HG03460 (cell line): ENCODE measurements at regions not wholly inside any gene's neighbourhood (a gene's known extent, or its start where the extent isn't known, plus 50 kb on each side); places are given as distances from the start of the nearest gene placed in this dataset.

Source experiments
- ATAC-seq: cut with Tn5 transposase; IDR thresholded peaks from one replicate; pipeline ENCODE4 v1.9.1; 2021; ENCODE audit not compliant: unreplicated experiment

GRCh38 chr3:76754247-76754646 lies 285.7 kb upstream of the ROBO2 start:
- no peak for ATAC-seq

- ATAC-seq: no peak
Measured at GRCh38 chr3:76756577-76756976, 283.3 kb upstream of the ROBO2 start.

GRCh38 chr3:76760336-76760735 lies 279.6 kb upstream of the ROBO2 start:
- no peak for ATAC-seq

- no peak for ATAC-seq
Measured at GRCh38 chr3:76765511-76765910, 274.4 kb upstream of the ROBO2 start.

- no peak for ATAC-seq
Measured at GRCh38 chr3:76768912-76769311, 271.0 kb upstream of the ROBO2 start.

GRCh38 chr3:76776927-76777326 lies 263.0 kb upstream of the ROBO2 start:
- ATAC-seq: no peak

GRCh38 chr3:76788206-76788605 lies 251.7 kb upstream of the ROBO2 start:
- no peak for ATAC-seq

GRCh38 chr3:76789237-76789636 lies 250.7 kb upstream of the ROBO2 start:
- no peak for ATAC-seq

GRCh38 chr3:76811418-76811817 lies 228.5 kb upstream of the ROBO2 start:
- ATAC-seq: no peak

- no peak for ATAC-seq
Measured at GRCh38 chr3:76812649-76813242, 227.2 kb upstream of the ROBO2 start.

GRCh38 chr3:76815561-76815960 lies 224.3 kb upstream of the ROBO2 start:
- no peak for ATAC-seq

- ATAC-seq: no peak
Measured at GRCh38 chr3:76820481-76820880, 219.4 kb upstream of the ROBO2 start.

GRCh38 chr3:76824658-76825240 lies 215.2 kb upstream of the ROBO2 start:
- ATAC-seq: no peak

- no peak for ATAC-seq
Measured at GRCh38 chr3:76826861-76827260, 213.0 kb upstream of the ROBO2 start.

- no peak for ATAC-seq
Measured at GRCh38 chr3:76827701-76828226, 212.1 kb upstream of the ROBO2 start.

- no peak for ATAC-seq
Measured at GRCh38 chr3:76834657-76835056, 205.2 kb upstream of the ROBO2 start.

GRCh38 chr3:76841747-76842146 lies 198.2 kb upstream of the ROBO2 start:
- no peak for ATAC-seq

GRCh38 chr3:76842216-76842615 lies 197.7 kb upstream of the ROBO2 start:
- no peak for ATAC-seq

GRCh38 chr3:76855451-76855850 lies 184.4 kb upstream of the ROBO2 start:
- no peak for ATAC-seq

GRCh38 chr3:76859596-76859995 lies 180.3 kb upstream of the ROBO2 start:
- no peak for ATAC-seq

- ATAC-seq: no peak
Measured at GRCh38 chr3:76864355-76864754, 175.5 kb upstream of the ROBO2 start.

GRCh38 chr3:76866729-76867408 lies 173.0 kb upstream of the ROBO2 start:
- ATAC-seq: peak; percentile 75
